HG03378 (cell line): ENCODE measurements at regions not wholly inside any gene's neighbourhood (a gene's known extent, or its start where the extent isn't known, plus 50 kb on each side); places are given as distances from the start of the nearest gene placed in this dataset.
"Not testable (repeated sequence)": the region's sequence is repeated elsewhere in the genome, so short reads cannot be mapped to it uniquely, and the experiment has no call there.

Source experiments
- ATAC-seq: cut with Tn5 transposase; IDR thresholded peaks from one replicate; pipeline ENCODE4 v1.9.1; 2021; ENCODE audit warnings: mild to moderate bottlenecking, moderate library complexity; ENCODE audit not compliant: unreplicated experiment

- no peak for ATAC-seq
Observed at GRCh38 chr7:130789436-130789835, 55.4 kb upstream of the KLF14 start.

- ATAC-seq = no peak
Observed at GRCh38 chr7:130791746-130792145, 57.7 kb upstream of the KLF14 start.

- no peak for ATAC-seq
Observed at GRCh38 chr7:130793855-130794618, 60.0 kb upstream of the KLF14 start.

GRCh38 chr7:130794619-130794922, 60.6 kb upstream of the KLF14 start:
- ATAC-seq = no peak

- ATAC-seq = not testable (repeated sequence)
Observed at GRCh38 chr7:130796425-130796824, 62.4 kb upstream of the KLF14 start.

- ATAC-seq = no peak
Observed at GRCh38 chr7:130803127-130803526, 69.1 kb upstream of the KLF14 start.

GRCh38 chr7:130804220-130804619, 70.2 kb upstream of the KLF14 start:
- ATAC-seq = no peak

GRCh38 chr7:130812819-130813218, 78.8 kb upstream of the KLF14 start:
- not testable (repeated sequence) for ATAC-seq

- no peak for ATAC-seq
Observed at GRCh38 chr7:130814778-130815335, 80.8 kb upstream of the KLF14 start.

- ATAC-seq = no peak
Observed at GRCh38 chr7:130818056-130818455, 84.0 kb upstream of the KLF14 start.

GRCh38 chr7:130821864-130822263, 87.9 kb upstream of the KLF14 start:
- ATAC-seq = no peak

- no peak for ATAC-seq
Observed at GRCh38 chr7:130822642-130823041, 88.6 kb upstream of the KLF14 start.

- no peak for ATAC-seq
Observed at GRCh38 chr7:130823060-130823459, 89.1 kb upstream of the KLF14 start.

GRCh38 chr7:130825819-130826218, 91.8 kb upstream of the KLF14 start:
- no peak for ATAC-seq

GRCh38 chr7:130829415-130829814, 95.4 kb upstream of the KLF14 start:
- no peak for ATAC-seq

- ATAC-seq = no peak
Observed at GRCh38 chr7:130831322-130831721, 97.3 kb upstream of the KLF14 start.

GRCh38 chr7:130831817-130832481, 97.9 kb upstream of the KLF14 start:
- ATAC-seq = no peak

- no peak for ATAC-seq
Observed at GRCh38 chr7:130838738-130839137, 104.7 kb upstream of the KLF14 start.

GRCh38 chr7:130840599-130840998, 106.6 kb upstream of the KLF14 start:
- ATAC-seq = no peak

GRCh38 chr7:130841416-130841815, 107.4 kb upstream of the KLF14 start:
- no peak for ATAC-seq

GRCh38 chr7:130843703-130844102, 109.7 kb upstream of the KLF14 start:
- ATAC-seq = no peak

- no peak for ATAC-seq
Observed at GRCh38 chr7:130844811-130845580, 111.0 kb upstream of the KLF14 start.
